Astrocyte (in vitro differentiated cells and primary cell): ENCODE measurements at regions not wholly inside any gene's neighbourhood (a gene's known extent, or its start where the extent isn't known, plus 50 kb on each side); places are given as distances from the start of the nearest gene placed in this dataset.

Experiments
- DNase-seq: peaks from one replicate; pipeline ENCODE4 v3.0.0-alpha.2; 2010; ENCODE audit warnings: low read depth
- FAIRE-seq: peaks from 2 replicates; lab custom pipeline; 2011; peaks lifted over from hg19 to GRCh38; lab: Jason Lieb, UNC
- H2AFZ ChIP-seq: 2 replicates; pipeline ENCODE4 v1.6.0; 2012; ENCODE audit warnings: low read depth, low read length, inconsistent platforms
- H3K27ac ChIP-seq: 2 replicates; pipeline ENCODE4 v1.5.1; 2011; ENCODE audit warnings: low read depth, low read length, inconsistent platforms
- H3K27me3 ChIP-seq: 2 replicates; pipeline ENCODE4 v1.6.0; 2011; ENCODE audit warnings: low read length, inconsistent platforms; ENCODE audit not compliant: insufficient read depth
- H3K36me3 ChIP-seq: 2 replicates; pipeline ENCODE4 v1.5.1; 2011; ENCODE audit warnings: low read length, inconsistent platforms; ENCODE audit not compliant: insufficient read depth
- H3K4me1 ChIP-seq: 2 replicates; pipeline ENCODE4 v1.5.1; 2011; ENCODE audit warnings: low read length, inconsistent platforms; ENCODE audit not compliant: insufficient read depth
- H3K4me2 ChIP-seq: 2 replicates; pipeline ENCODE4 v1.6.0; 2012; ENCODE audit warnings: low read length, inconsistent platforms
- H3K4me3 ChIP-seq: 2 replicates; pipeline ENCODE4 v1.5.1; 2011; ENCODE audit warnings: low read depth, mild to moderate bottlenecking, low read length, inconsistent platforms; ENCODE audit not compliant: insufficient read depth
- H3K79me2 ChIP-seq: 2 replicates; pipeline ENCODE4 v1.6.0; 2012; ENCODE audit warnings: mild to moderate bottlenecking, low read length, inconsistent platforms; ENCODE audit not compliant: insufficient read depth
- H3K9ac ChIP-seq: 2 replicates; pipeline ENCODE4 v1.6.0; 2012; ENCODE audit warnings: mild to moderate bottlenecking, low read length, inconsistent platforms
- H3K9me3 ChIP-seq: 2 replicates; pipeline ENCODE4 v1.5.1; 2012; ENCODE audit warnings: low read depth, mild to moderate bottlenecking, low read length, inconsistent platforms; ENCODE audit not compliant: insufficient read depth
- H4K20me1 ChIP-seq: 2 replicates; pipeline ENCODE4 v1.6.0; 2012; ENCODE audit warnings: low read length, inconsistent platforms; ENCODE audit not compliant: insufficient read depth
- H3K27ac Mint-ChIP-seq: one replicate; pipeline ENCODE4 v1.8.0; 2021; ENCODE audit warnings: mild to moderate bottlenecking, mixed read lengths; ENCODE audit not compliant: unreplicated experiment
- H3K27me3 Mint-ChIP-seq: one replicate; pipeline ENCODE4 v1.8.0; 2021; ENCODE audit warnings: low read depth, mixed read lengths; ENCODE audit not compliant: unreplicated experiment
- H3K36me3 Mint-ChIP-seq: one replicate; pipeline ENCODE4 v1.8.0; 2021; ENCODE audit warnings: low read depth, mixed read lengths; ENCODE audit not compliant: unreplicated experiment
- H3K4me1 Mint-ChIP-seq: one replicate; pipeline ENCODE4 v1.8.0; 2021; ENCODE audit warnings: low read depth, mixed read lengths; ENCODE audit not compliant: unreplicated experiment
- H3K4me3 Mint-ChIP-seq: one replicate; pipeline ENCODE4 v1.8.0; 2021; ENCODE audit warnings: mild to moderate bottlenecking, moderate library complexity, mixed read lengths; ENCODE audit not compliant: unreplicated experiment
- H3K9me3 Mint-ChIP-seq: one replicate; pipeline ENCODE4 v1.8.0; 2021; ENCODE audit warnings: mild to moderate bottlenecking, mixed read lengths; ENCODE audit not compliant: unreplicated experiment
- CTCF ChIP-seq: IDR thresholded peaks from 2 replicates; pipeline ENCODE4 v1.5.1; 2011; ENCODE audit warnings: low read depth, mild to moderate bottlenecking, inconsistent platforms, low read length, moderate library complexity; ENCODE audit not compliant: insufficient read depth
- EZH2 ChIP-seq: IDR thresholded peaks from 2 replicates; pipeline ENCODE4 v1.6.1; 2012; ENCODE audit warnings: mild to moderate bottlenecking, low read length, inconsistent platforms; ENCODE audit not compliant: insufficient read depth

GRCh38 chr17:14693382-14693781 is 392.5 kb downstream of the HS3ST3B1 start:
- no peak overlapping the region for H3K4me3 ChIP-seq
- Mint-ChIP-seq H3K9me3 (peaks cover 2% of the 10 kb centered on the region), H3K36me3 (no peaks in the 10 kb centered on the region), H3K4me3 (no peak overlapping the region), H3K4me1 (no peaks in the 10 kb centered on the region), H3K27ac (no peak overlapping the region), H3K27me3 (no peaks in the 10 kb centered on the region)
- no peak overlapping the region for H2AFZ ChIP-seq
- no peak overlapping the region for H3K27ac ChIP-seq
- no peaks in the 10 kb centered on the region for H3K36me3 ChIP-seq
- H3K9ac ChIP-seq = no peak overlapping the region
- no peak for FAIRE-seq
- H3K9me3 ChIP-seq = no peaks in the 10 kb centered on the region
- H4K20me1 ChIP-seq = no peaks in the 10 kb centered on the region
- no peaks in the 10 kb centered on the region for H3K4me1 ChIP-seq
- DNase-seq = no peak
- H3K4me2 ChIP-seq = no peak overlapping the region
- TF ChIP-seq EZH2 (no peak), CTCF (no peak)
- no peaks in the 10 kb centered on the region for H3K79me2 ChIP-seq
- H3K27me3 ChIP-seq = no peaks in the 10 kb centered on the region

- FAIRE-seq (no peak), DNase-seq (no peak)
- Mint-ChIP-seq H3K4me1 (no peaks in the 10 kb centered on the region), H3K36me3 (no peaks in the 10 kb centered on the region), H3K27ac (no peak overlapping the region), H3K27me3 (no peaks in the 10 kb centered on the region), H3K9me3 (peaks cover 2% of the 10 kb centered on the region), H3K4me3 (no peak overlapping the region)
- TF ChIP-seq CTCF (no peak), EZH2 (no peak)
- H4K20me1 ChIP-seq = no peaks in the 10 kb centered on the region
- H3K36me3 ChIP-seq = no peaks in the 10 kb centered on the region
- H3K79me2 ChIP-seq = no peaks in the 10 kb centered on the region
- no peaks in the 10 kb centered on the region for H3K4me1 ChIP-seq
- no peak overlapping the region for H3K9ac ChIP-seq
- H2AFZ ChIP-seq = no peak overlapping the region
- no peak overlapping the region for H3K4me3 ChIP-seq
- no peaks in the 10 kb centered on the region for H3K27me3 ChIP-seq
- H3K4me2 ChIP-seq = no peak overlapping the region
- H3K9me3 ChIP-seq = no peaks in the 10 kb centered on the region
- H3K27ac ChIP-seq = no peak overlapping the region
Measured at GRCh38 chr17:14690704-14691103, 389.8 kb downstream of the HS3ST3B1 start.

- Histone ChIP-seq H3K4me3 (no peak overlapping the region), H3K36me3 (no peaks in the 10 kb centered on the region), H3K9ac (no peak overlapping the region), H3K27me3 (no peaks in the 10 kb centered on the region), H3K9me3 (no peaks in the 10 kb centered on the region), H3K4me1 (no peaks in the 10 kb centered on the region), H4K20me1 (no peaks in the 10 kb centered on the region), H3K4me2 (no peak overlapping the region), H3K27ac (no peak overlapping the region), H2AFZ (no peak overlapping the region), H3K79me2 (no peaks in the 10 kb centered on the region)
- H3K27me3 Mint-ChIP-seq = no peaks in the 10 kb centered on the region
- H3K9me3 Mint-ChIP-seq = peaks cover 2% of the 10 kb centered on the region
- no peaks in the 10 kb centered on the region for H3K4me1 Mint-ChIP-seq
- H3K27ac Mint-ChIP-seq = no peak overlapping the region
- no peak overlapping the region for H3K4me3 Mint-ChIP-seq
- no peak for FAIRE-seq
- TF ChIP-seq CTCF = no peak
- TF ChIP-seq EZH2 = no peak
- no peaks in the 10 kb centered on the region for H3K36me3 Mint-ChIP-seq
- DNase-seq = no peak
Measured at GRCh38 chr17:14688134-14688533, 387.3 kb downstream of the HS3ST3B1 start.
